Astrocyte of the cerebellum (primary cell): ENCODE measurements at regions not wholly inside any gene's neighbourhood (a gene's known extent, or its start where the extent isn't known, plus 50 kb on each side); places are given as distances from the start of the nearest gene placed in this dataset.

Experiments
- DNase-seq: peaks from one replicate; pipeline ENCODE4 v3.0.0-alpha.2; 2011; ENCODE audit warnings: low read depth
- H3K4me3 ChIP-seq: 2 replicates; pipeline ENCODE4 v1.5.1; 2011; ENCODE audit warnings: mild to moderate bottlenecking, low read depth, low read length, moderate library complexity
- CTCF ChIP-seq: IDR thresholded peaks from 2 replicates; pipeline ENCODE4 v1.5.1; 2012; ENCODE audit warnings: low read length, low read depth, moderate library complexity, mild to moderate bottlenecking; ENCODE audit errors: missing control alignments
- in situ Hi-C: cut with HindIII; loops from 2 replicates; pipeline ENCODE4 v1.10.0; 2017; ENCODE audit warnings: low sequenced_read_pairs

- in situ Hi-C loops, result no loop called here
- H3K4me3 ChIP-seq, result no peak overlapping the region
- no peak for TF ChIP-seq CTCF
- DNase-seq, result no peak
Measured at GRCh38 chr3:164883171-164883570, 195.1 kb downstream of the SI start.

GRCh38 chr3:164879201-164879600 lies 199.1 kb downstream of the SI start:
- no peak for TF ChIP-seq CTCF
- DNase-seq, result no peak
- in situ Hi-C loops, result no loop called here
- H3K4me3 ChIP-seq, result no peak overlapping the region

GRCh38 chr3:164864454-164864853 lies 213.8 kb downstream of the SI start:
- no peak for DNase-seq
- in situ Hi-C loops, result no loop called here

GRCh38 chr3:164852866-164853265 lies 225.4 kb downstream of the SI start:
- in situ Hi-C loops, result no loop called here
- H3K4me3 ChIP-seq, result no peak overlapping the region
- no peak for DNase-seq
- TF ChIP-seq CTCF, result no peak

More at GRCh38 chr3:164864454-164864853, 213.8 kb downstream of the SI start:
- no peak for TF ChIP-seq CTCF
- H3K4me3 ChIP-seq, result no peak overlapping the region

GRCh38 chr3:164851905-164852304 lies 226.4 kb downstream of the SI start:
- no peak for DNase-seq
- no peak overlapping the region for H3K4me3 ChIP-seq
- in situ Hi-C loops, result no loop called here
- TF ChIP-seq CTCF, result no peak

- in situ Hi-C loops, result no loop called here
Measured at GRCh38 chr3:164851204-164851603, 227.1 kb downstream of the SI start.

More at GRCh38 chr3:164851204-164851603, 227.1 kb downstream of the SI start:
- DNase-seq, result no peak
- H3K4me3 ChIP-seq, result no peak overlapping the region
- no peak for TF ChIP-seq CTCF
